IMR-90 (cell line): ENCODE measurements at regions not wholly inside any gene's neighbourhood (a gene's known extent, or its start where the extent isn't known, plus 50 kb on each side); places are given as distances from the start of the nearest gene placed in this dataset.

ENCODE experiments used
- ATAC-seq: fragments of 200-7000 bp; cut with Tn5 transposase; 2 replicates; pipeline ENCODE4 v1.9.1; 2020; ENCODE audit warnings: low read depth, mild to moderate bottlenecking, moderate library complexity
- BruUV-seq: library from RNA; stranded (reverse); fragments of 400-500 nt; replicated peaks from 2 replicates; lab custom pipeline; 2021; lab: Mats Ljungman, UMichigan
- CTCF ChIA-PET: fragments of 300-600 bp; formaldehyde crosslinking; extraction: SDS; loops from one replicate; lab custom pipeline; 2021; ENCODE audit warnings: antibody characterized with exemption; lab: Yijun Ruan, JAX
- POLR2A ChIA-PET: fragments of 300-600 bp; sonication (Branson Sonifier 250); formaldehyde crosslinking; loops from one replicate; lab custom pipeline; 2022; ENCODE audit warnings: antibody characterized with exemption; ENCODE audit not compliant: unreplicated experiment; lab: Charles Lee
- DNase-seq: peaks from one replicate; pipeline ENCODE4 v3.0.0; 2013
- H2AFZ ChIP-seq: replicated peaks from 2 replicates; pipeline ENCODE3; 2013; ENCODE audit warnings: low read length, mild to moderate bottlenecking; ENCODE audit not compliant: poor library complexity
- H2AK5ac ChIP-seq: 2 replicates; pipeline ENCODE4 v1.6.1; 2013; ENCODE audit warnings: low read depth, low read length, inconsistent platforms
- H2AK9ac ChIP-seq: replicated peaks from 2 replicates; pipeline ENCODE3; 2013; ENCODE audit warnings: mild to moderate bottlenecking, low read depth, low read length, moderate library complexity; ENCODE audit not compliant: poor library complexity
- H2BK120ac ChIP-seq: 2 replicates; pipeline ENCODE4 v1.6.1; 2013; ENCODE audit warnings: low read depth, low read length, inconsistent platforms
- H2BK15ac ChIP-seq: 3 replicates; pipeline ENCODE4 v1.6.1; 2013; ENCODE audit warnings: low read depth, low read length, inconsistent platforms
- H2BK20ac ChIP-seq: 2 replicates; pipeline ENCODE4 v1.6.1; 2013; ENCODE audit warnings: low read depth, mild to moderate bottlenecking, inconsistent platforms, low read length, moderate library complexity
- H2BK5ac ChIP-seq: 2 replicates; pipeline ENCODE4 v1.6.1; 2013; ENCODE audit warnings: mild to moderate bottlenecking, low read depth, low read length, inconsistent platforms; ENCODE audit not compliant: poor library complexity, severe bottlenecking
- H3K14ac ChIP-seq: replicated peaks from 2 replicates; pipeline ENCODE4 v1.6.1; 2013; ENCODE audit warnings: low read depth, low read length, inconsistent platforms
- H3K18ac ChIP-seq: 2 replicates; pipeline ENCODE4 v1.6.1; 2013; ENCODE audit warnings: low read depth, low read length, control low read depth
- H3K23ac ChIP-seq: 2 replicates; pipeline ENCODE4 v1.6.1; 2013; ENCODE audit warnings: low read depth, low read length, inconsistent platforms
- H3K27ac ChIP-seq: 2 replicates; pipeline ENCODE4 v1.5.1; 2013; ENCODE audit warnings: mild to moderate bottlenecking, control low read depth, low read length; ENCODE audit not compliant: insufficient read depth
- H3K27me3 ChIP-seq: 2 replicates; pipeline ENCODE4 v1.6.1; 2013; ENCODE audit warnings: low read length; ENCODE audit not compliant: control insufficient read depth, insufficient read depth
- H3K36me3 ChIP-seq: 2 replicates; pipeline ENCODE4 v1.6.1; 2013; ENCODE audit warnings: low read length, mixed read lengths; ENCODE audit not compliant: control insufficient read depth, insufficient read depth
- H3K4ac ChIP-seq: 2 replicates; pipeline ENCODE4 v1.6.1; 2013; ENCODE audit warnings: low read depth, low read length, inconsistent platforms
- H3K4me1 ChIP-seq: 2 replicates; pipeline ENCODE4 v1.6.1; 2013; ENCODE audit warnings: low read length, mixed read lengths; ENCODE audit not compliant: control insufficient read depth, insufficient read depth
- H3K4me2 ChIP-seq: 2 replicates; pipeline ENCODE4 v1.6.1; 2013; ENCODE audit warnings: low read depth, mild to moderate bottlenecking, control low read depth, low read length, moderate library complexity
- H3K4me3 ChIP-seq: 2 replicates; pipeline ENCODE4 v1.5.1; 2013; ENCODE audit warnings: low read depth, mild to moderate bottlenecking, control low read depth, low read length, moderate library complexity; ENCODE audit not compliant: insufficient read depth
- H3K56ac ChIP-seq: 2 replicates; pipeline ENCODE4 v1.6.1; 2013; ENCODE audit warnings: low read length, inconsistent platforms; ENCODE audit not compliant: insufficient read depth; ENCODE audit errors: extremely low read depth
- H3K79me1 ChIP-seq, 2 experiments: 2 replicates each; pipeline ENCODE4 v1.6.1; 2013; ENCODE audit warnings: low read length in 2 of 2, inconsistent platforms in 1 of 2, low read depth in 1 of 2
- H3K9ac ChIP-seq: 2 replicates; pipeline ENCODE4 v1.6.1; 2013; ENCODE audit warnings: low read depth, low read length, control low read depth
- H3K9me1 ChIP-seq: 2 replicates; pipeline ENCODE4 v1.6.1; 2013; ENCODE audit warnings: low read length, inconsistent platforms; ENCODE audit not compliant: insufficient read depth
- H3K9me3 ChIP-seq: 2 replicates; pipeline ENCODE4 v1.6.1; 2013; ENCODE audit warnings: low read length; ENCODE audit not compliant: control insufficient read depth, insufficient read depth
- H4K20me1 ChIP-seq: 2 replicates; pipeline ENCODE4 v1.6.1; 2013; ENCODE audit warnings: low read length, inconsistent platforms; ENCODE audit not compliant: insufficient read depth
- H4K5ac ChIP-seq: 2 replicates; pipeline ENCODE4 v1.6.1; 2013; ENCODE audit warnings: mild to moderate bottlenecking, low read depth, low read length, control low read depth
- H4K8ac ChIP-seq, 2 experiments: 2 replicates each; pipeline ENCODE4 v1.6.1; 2013; ENCODE audit warnings: low read depth in 2 of 2, low read length in 2 of 2, control low read depth in 1 of 2, inconsistent platforms in 1 of 2
- H4K91ac ChIP-seq: 2 replicates; pipeline ENCODE4 v1.6.1; 2013; ENCODE audit warnings: low read depth, low read length, inconsistent platforms; ENCODE audit not compliant: insufficient read depth
- BHLHE40 ChIP-seq: fragments of 150-350 bp; IDR thresholded peaks from 2 replicates; pipeline ENCODE4 v1.6.1; 2016; ENCODE audit warnings: mild to moderate bottlenecking, low read depth, low read length
- CHD1 ChIP-seq: IDR thresholded peaks from 2 replicates; pipeline ENCODE4 v1.6.1; 2012; ENCODE audit warnings: low read depth, low read length, improper control_type of control experiment
- CTCF ChIP-seq: conservative IDR thresholded peaks from 2 replicates; pipeline ENCODE4 v1.5.1; 2012; ENCODE audit warnings: mild to moderate bottlenecking, low read depth, low read length, improper control_type of control experiment
- FOS ChIP-seq: fragments of 150-350 bp; IDR thresholded peaks from 2 replicates; pipeline ENCODE4 v1.6.1; 2016; ENCODE audit warnings: low read depth, low read length
- MAFK ChIP-seq: IDR thresholded peaks from 2 replicates; pipeline ENCODE4 v1.6.1; 2012; ENCODE audit warnings: low read depth, low read length, improper control_type of control experiment
- MAZ ChIP-seq: IDR thresholded peaks from 2 replicates; pipeline ENCODE4 v1.6.1; 2012; ENCODE audit warnings: low read depth, mild to moderate bottlenecking, low read length, improper control_type of control experiment, moderate library complexity, borderline replicate concordance
- MXI1 ChIP-seq: IDR thresholded peaks from 2 replicates; pipeline ENCODE4 v1.6.1; 2012; ENCODE audit warnings: low read depth, mild to moderate bottlenecking, low read length, moderate library complexity, borderline replicate concordance
- NFE2L2 ChIP-seq: fragments of 150-350 bp; IDR thresholded peaks from 2 replicates; pipeline ENCODE4 v1.6.1; 2016; ENCODE audit warnings: low read depth, mild to moderate bottlenecking, low read length
- POLR2A ChIP-seq: IDR thresholded peaks from 2 replicates; pipeline ENCODE4 v1.6.1; 2012; ENCODE audit warnings: mild to moderate bottlenecking, low read depth, low read length
- RFX5 ChIP-seq: IDR thresholded peaks from 2 replicates; pipeline ENCODE4 v1.8.0; 2012; ENCODE audit warnings: low read depth, mild to moderate bottlenecking, low read length, moderate library complexity
- SMC3 ChIP-seq: fragments of 150-350 bp; IDR thresholded peaks from 2 replicates; pipeline ENCODE4 v1.6.1; 2016; ENCODE audit warnings: low read depth, mild to moderate bottlenecking, antibody characterized with exemption, low read length, moderate library complexity
- WGBS, 2 experiments: methylation state at CpG; one replicate each; pipeline versions ENCODE4 v1.1.5 to v1.1.7; 2013; ENCODE audit warnings: missing lambda C conversion rate in 2 of 2; ENCODE audit not compliant: insufficient read length in 1 of 2; ENCODE audit errors: extremely low coverage in 2 of 2; 5-methylcytosine and 5-hydroxymethylcytosine counted together
- dilution Hi-C: fragments of 300-500 bp; cut with HindIII; formaldehyde crosslinking; loops from one replicate; pipeline ENCODE4 v1.14.3; 2018; ENCODE audit warnings: low sequenced_read_pairs; ENCODE audit not compliant: unreplicated experiment
- in situ Hi-C: fragments of 300-500 bp; cut with MboI; formaldehyde crosslinking; loops from 3 replicates; pipeline ENCODE4 v1.14.3; 2019; ENCODE audit warnings: low sequenced_read_pairs, inconsistent platforms, mixed read lengths
- intact Hi-C: fragments of 100-400 bp; cut with micrococcal nuclease; formaldehyde crosslinking; loops from 2 replicates; pipeline ENCODE4 v1.10.0; 2022

- H3K4me1 ChIP-seq, result no peaks in the 10 kb centered on the region
- no peak overlapping the region for H2BK120ac ChIP-seq
- no peak for TF ChIP-seq RFX5
- no peak for TF ChIP-seq MXI1
- TF ChIP-seq CTCF, result no peak
- no peak for TF ChIP-seq POLR2A
- TF ChIP-seq NFE2L2, result no peak
- TF ChIP-seq CHD1, result no peak
- no peak for TF ChIP-seq BHLHE40
- no peak for TF ChIP-seq SMC3
- TF ChIP-seq FOS, result no peak
- TF ChIP-seq MAZ, result no peak
- no peak for TF ChIP-seq MAFK
- H2AFZ ChIP-seq, result no peak overlapping the region
- dilution Hi-C loops (no loop called here), intact Hi-C loops (no loop called here), in situ Hi-C loops (no loop called here)
- H2BK20ac ChIP-seq, result no peak overlapping the region
- no peak overlapping the region for H2BK5ac ChIP-seq
- H3K18ac ChIP-seq, result no peak overlapping the region
- no peaks in the 10 kb centered on the region for H4K20me1 ChIP-seq
- H2BK15ac ChIP-seq, result no peak overlapping the region
- H2AK9ac ChIP-seq, result no peak overlapping the region
- H3K4me3 ChIP-seq, result no peak overlapping the region
- no peak overlapping the region for H3K27ac ChIP-seq
- no peak overlapping the region for H4K5ac ChIP-seq
- BruUV-seq, result no TSS peak
- H3K9me3 ChIP-seq, result peaks cover 8% of the 10 kb centered on the region
- ChIA-PET POLR2A (interaction anchor here (0.6 kb wide), 1 partner anchor 13 kb away, joined by 3 read pairs; no protein-coding TSS in a partner anchor), CTCF (no interaction called here)
- H3K27me3 ChIP-seq, result peaks cover 29% of the 10 kb centered on the region
- H3K23ac ChIP-seq, result no peak overlapping the region
- no peak overlapping the region for H3K4ac ChIP-seq
- no peak overlapping the region for H2AK5ac ChIP-seq
- H3K14ac ChIP-seq, result no peak overlapping the region
- WGBS, 2 experiments, result 40% methylated on average over 2 of the region's 8 CpGs; no CpG with 5 or more reads in 1 of the 2 experiments
- H3K56ac ChIP-seq, result no peak overlapping the region
- DNase-seq, result no peak
- H3K36me3 ChIP-seq, result no peaks in the 10 kb centered on the region
- no peaks in the 10 kb centered on the region for H3K79me1 ChIP-seq
- no peak overlapping the region for H4K91ac ChIP-seq
- no peaks in the 10 kb centered on the region for H3K9me1 ChIP-seq
- no peak overlapping the region for H3K4me2 ChIP-seq
- no peak overlapping the region for H4K8ac ChIP-seq
- no peak overlapping the region for H3K9ac ChIP-seq
- ATAC-seq, result no peak
Observed at GRCh38 chr13:32947411-32948276, 68.6 kb upstream of the KL start.
